ENCODE measurements at regions not wholly inside any gene's neighbourhood (a gene's known extent, or its start where the extent isn't known, plus 50 kb on each side); places are given as distances from the start of the nearest gene placed in this dataset.

GRCh38 chr3:21902956-21903355 is 151.9 kb upstream of the ZNF385D start:
- no peaks in the 10 kb centered on the region for H3K36me3 ChIP-seq (ENCODE audit: control insufficient read depth, insufficient read depth, low read length)
- no peaks in the 10 kb centered on the region for H3K79me2 ChIP-seq
- no peak for TF ChIP-seq CTCF (IDR thresholded peaks at IDR 0.05)
- H3K4me2 ChIP-seq (ENCODE audit: low read length), result no peak overlapping the region
- H2AFZ ChIP-seq, result no peak overlapping the region
- no peaks in the 10 kb centered on the region for H3K4me1 ChIP-seq
- no peak overlapping the region for H3K9ac ChIP-seq
- H3K27ac ChIP-seq, result no peak overlapping the region
- H3K27me3 ChIP-seq (ENCODE audit: control insufficient read depth, insufficient read depth, low read length), result no peaks in the 10 kb centered on the region
- H3K4me3 ChIP-seq (ENCODE audit: low read depth, low read length), result no peak overlapping the region
- H3K9me3 ChIP-seq (ENCODE audit: control insufficient read depth, low read length), result no peaks in the 10 kb centered on the region

GRCh38 chr3:21909096-21909495 is 158.1 kb upstream of the ZNF385D start:
- Histone ChIP-seq H3K27ac (no peak overlapping the region), H3K4me2 (ENCODE audit: low read length) (no peak overlapping the region), H3K27me3 (ENCODE audit: control insufficient read depth, insufficient read depth, low read length) (no peaks in the 10 kb centered on the region), H3K4me3 (ENCODE audit: low read depth, low read length) (no peak overlapping the region), H3K36me3 (ENCODE audit: control insufficient read depth, insufficient read depth, low read length) (no peaks in the 10 kb centered on the region), H3K9me3 (ENCODE audit: control insufficient read depth, low read length) (no peaks in the 10 kb centered on the region), H3K9ac (no peak overlapping the region), H3K79me2 (no peaks in the 10 kb centered on the region), H3K4me1 (no peaks in the 10 kb centered on the region), H2AFZ (no peak overlapping the region)
- no peak for TF ChIP-seq CTCF (IDR thresholded peaks at IDR 0.05)

GRCh38 chr3:21912711-21913110 is 161.7 kb upstream of the ZNF385D start:
- no peak for TF ChIP-seq CTCF (IDR thresholded peaks at IDR 0.05)
- Histone ChIP-seq H3K4me1 (no peaks in the 10 kb centered on the region), H3K27me3 (ENCODE audit: control insufficient read depth, insufficient read depth, low read length) (no peaks in the 10 kb centered on the region), H3K9me3 (ENCODE audit: control insufficient read depth, low read length) (no peaks in the 10 kb centered on the region), H3K4me3 (ENCODE audit: low read depth, low read length) (no peak overlapping the region), H3K9ac (no peak overlapping the region), H3K27ac (no peak overlapping the region), H3K36me3 (ENCODE audit: control insufficient read depth, insufficient read depth, low read length) (no peaks in the 10 kb centered on the region), H3K79me2 (no peaks in the 10 kb centered on the region), H3K4me2 (ENCODE audit: low read length) (no peak overlapping the region), H2AFZ (no peak overlapping the region)

- H3K4me1 ChIP-seq, result no peaks in the 10 kb centered on the region
- no peaks in the 10 kb centered on the region for H3K9me3 ChIP-seq (ENCODE audit: control insufficient read depth, low read length)
- H3K27me3 ChIP-seq (ENCODE audit: control insufficient read depth, insufficient read depth, low read length), result no peaks in the 10 kb centered on the region
- no peak overlapping the region for H2AFZ ChIP-seq
- no peak for TF ChIP-seq CTCF (IDR thresholded peaks at IDR 0.05)
- no peak overlapping the region for H3K27ac ChIP-seq
- no peaks in the 10 kb centered on the region for H3K36me3 ChIP-seq (ENCODE audit: control insufficient read depth, insufficient read depth, low read length)
- H3K4me2 ChIP-seq (ENCODE audit: low read length), result no peak overlapping the region
- H3K9ac ChIP-seq, result no peak overlapping the region
- H3K4me3 ChIP-seq (ENCODE audit: low read depth, low read length), result no peak overlapping the region
- no peaks in the 10 kb centered on the region for H3K79me2 ChIP-seq
Observed at GRCh38 chr3:21913791-21914190, 162.8 kb upstream of the ZNF385D start.

GRCh38 chr3:21914451-21914850 is 163.4 kb upstream of the ZNF385D start:
- Histone ChIP-seq H3K9ac (no peak overlapping the region), H3K79me2 (no peaks in the 10 kb centered on the region), H3K27ac (no peak overlapping the region), H3K36me3 (ENCODE audit: control insufficient read depth, insufficient read depth, low read length) (no peaks in the 10 kb centered on the region), H2AFZ (no peak overlapping the region), H3K4me1 (no peaks in the 10 kb centered on the region), H3K27me3 (ENCODE audit: control insufficient read depth, insufficient read depth, low read length) (no peaks in the 10 kb centered on the region), H3K4me2 (ENCODE audit: low read length) (no peak overlapping the region), H3K9me3 (ENCODE audit: control insufficient read depth, low read length) (no peaks in the 10 kb centered on the region), H3K4me3 (ENCODE audit: low read depth, low read length) (no peak overlapping the region)
- no peak for TF ChIP-seq CTCF (IDR thresholded peaks at IDR 0.05)

All from parathyroid adenoma (tissue), 2 donors.